HUES6 (cell line): ENCODE measurements at regions not wholly inside any gene's neighbourhood (a gene's known extent, or its start where the extent isn't known, plus 50 kb on each side); places are given as distances from the start of the nearest gene placed in this dataset.

Experiments
- H3K27ac ChIP-seq: 2 replicates; pipeline ENCODE4 v1.7.0; 2013; ENCODE audit warnings: low read depth, mild to moderate bottlenecking, low read length, inconsistent platforms
- H3K27me3 ChIP-seq: 2 replicates; pipeline ENCODE4 v1.6.1; 2013; ENCODE audit warnings: low read length; ENCODE audit not compliant: control insufficient read depth, insufficient read depth
- H3K36me3 ChIP-seq: 2 replicates; pipeline ENCODE4 v1.6.1; 2013; ENCODE audit warnings: low read length; ENCODE audit not compliant: control insufficient read depth, insufficient read depth
- H3K4me1 ChIP-seq: 2 replicates; pipeline ENCODE4 v1.6.1; 2013; ENCODE audit warnings: low read length; ENCODE audit not compliant: control insufficient read depth, insufficient read depth
- H3K4me3 ChIP-seq: 2 replicates; pipeline ENCODE4 v1.5.1; 2013; ENCODE audit warnings: low read depth, low read length
- H3K9ac ChIP-seq: one replicate; pipeline ENCODE4 v1.6.1; 2013; ENCODE audit warnings: mild to moderate bottlenecking, low read length
- H3K9me3 ChIP-seq: 2 replicates; pipeline ENCODE4 v1.6.1; 2013; ENCODE audit warnings: low read depth, low read length; ENCODE audit not compliant: control insufficient read depth, insufficient read depth

DNA sequence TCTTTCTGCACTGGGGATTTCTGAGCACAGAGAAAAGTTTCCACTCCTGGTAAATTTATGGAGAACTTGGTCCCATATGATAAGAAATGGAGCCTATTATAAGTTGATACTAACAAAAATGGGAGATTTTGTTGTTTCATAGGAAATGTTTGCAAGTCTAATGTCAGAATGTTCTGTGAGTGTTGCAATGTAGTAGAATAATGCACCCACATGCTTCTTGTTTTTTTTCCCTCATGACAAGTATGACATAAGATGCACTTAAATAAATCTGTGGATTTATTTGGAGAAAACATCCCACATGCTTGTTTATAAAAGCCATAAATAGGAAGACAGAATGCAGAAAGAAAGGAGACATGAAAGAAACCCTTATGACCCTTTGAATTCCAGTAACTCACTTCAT, 50.8 kb upstream of the KCNJ6 start:
- Histone ChIP-seq H3K27me3 (no peaks in the 10 kb centered on the region), H3K4me3 (no peak overlapping the region), H3K36me3 (no peaks in the 10 kb centered on the region), H3K9me3 (no peaks in the 10 kb centered on the region), H3K4me1 (no peaks in the 10 kb centered on the region), H3K27ac (no peak overlapping the region), H3K9ac (no peak overlapping the region)

DNA sequence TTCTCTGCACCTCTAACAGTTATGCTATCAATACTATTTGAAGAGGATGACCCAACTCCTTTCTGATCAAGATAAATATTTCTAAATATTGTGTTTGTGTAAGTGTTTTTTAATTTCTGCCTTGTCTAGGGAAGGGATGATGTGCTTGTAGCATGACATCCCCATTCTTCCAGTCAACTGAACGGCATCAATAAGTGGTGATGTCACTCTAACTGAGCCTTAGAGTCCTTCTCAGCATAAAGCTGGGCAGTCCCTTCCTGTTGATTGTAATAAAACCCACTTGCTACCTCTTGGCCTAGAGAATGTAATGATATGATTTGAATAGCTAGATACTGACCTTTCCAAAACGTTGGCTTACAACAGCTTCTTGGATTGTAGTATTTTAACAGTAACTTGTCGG, 52.5 kb upstream of the KCNJ6 start:
- H3K9me3 ChIP-seq, result no peaks in the 10 kb centered on the region
- H3K27me3 ChIP-seq, result no peaks in the 10 kb centered on the region
- no peak overlapping the region for H3K27ac ChIP-seq
- H3K4me3 ChIP-seq, result no peak overlapping the region
- H3K9ac ChIP-seq, result no peak overlapping the region
- H3K4me1 ChIP-seq, result no peaks in the 10 kb centered on the region
- no peaks in the 10 kb centered on the region for H3K36me3 ChIP-seq

DNA sequence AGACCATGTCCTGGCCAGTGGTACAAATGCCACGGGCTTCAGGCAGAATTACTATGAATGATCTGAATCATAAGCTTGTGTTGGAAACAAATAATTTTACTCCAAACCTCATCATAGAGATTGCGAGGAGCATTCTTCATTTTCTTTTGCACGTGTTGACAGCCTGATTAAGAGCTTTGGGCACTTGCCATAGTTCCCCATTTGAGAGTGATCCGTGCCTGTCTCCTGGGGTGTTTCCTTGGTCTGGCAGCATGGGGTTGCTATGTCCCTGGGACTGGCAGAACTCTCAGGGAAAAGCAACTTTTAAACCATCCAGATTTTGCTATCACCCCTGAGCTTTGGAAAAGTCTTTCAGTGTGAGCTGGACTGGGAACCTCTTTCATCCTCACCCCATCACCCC, 54.3 kb upstream of the KCNJ6 start:
- Histone ChIP-seq H3K9ac (no peak overlapping the region), H3K9me3 (no peaks in the 10 kb centered on the region), H3K36me3 (no peaks in the 10 kb centered on the region), H3K4me1 (no peaks in the 10 kb centered on the region), H3K27me3 (no peaks in the 10 kb centered on the region), H3K4me3 (no peak overlapping the region), H3K27ac (no peak overlapping the region)

DNA sequence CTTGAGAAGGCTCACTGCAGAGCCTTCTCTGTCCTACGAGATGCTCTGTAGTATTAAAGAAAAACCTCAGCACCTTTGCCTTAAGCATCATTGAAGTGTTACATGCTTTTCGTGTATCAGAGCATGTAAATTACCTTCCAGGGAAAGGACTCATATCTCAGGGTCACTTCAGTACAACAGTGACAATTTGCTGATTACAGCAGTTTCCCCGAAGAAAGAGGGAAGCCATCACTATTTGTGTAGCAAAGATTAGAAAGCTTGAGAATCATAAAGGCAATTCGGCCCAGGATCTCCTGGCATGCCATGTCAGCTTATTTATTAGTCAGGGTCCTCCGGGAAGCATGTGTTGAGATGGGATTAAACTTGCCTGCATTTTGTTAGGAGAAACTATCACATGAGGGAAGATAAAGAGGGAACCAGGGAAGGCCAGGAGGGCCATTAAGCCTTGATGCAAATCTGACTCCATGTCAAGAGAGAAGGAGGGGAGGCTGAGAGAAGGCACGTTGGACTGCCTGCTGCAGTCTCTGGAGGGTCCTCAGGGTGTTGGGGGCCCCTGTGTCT, 55.2 kb upstream of the KCNJ6 start:
- no peaks in the 10 kb centered on the region for H3K9me3 ChIP-seq
- no peak overlapping the region for H3K9ac ChIP-seq
- H3K27me3 ChIP-seq, result no peaks in the 10 kb centered on the region
- no peak overlapping the region for H3K4me3 ChIP-seq
- no peak overlapping the region for H3K27ac ChIP-seq
- no peaks in the 10 kb centered on the region for H3K36me3 ChIP-seq
- H3K4me1 ChIP-seq, result no peaks in the 10 kb centered on the region

DNA sequence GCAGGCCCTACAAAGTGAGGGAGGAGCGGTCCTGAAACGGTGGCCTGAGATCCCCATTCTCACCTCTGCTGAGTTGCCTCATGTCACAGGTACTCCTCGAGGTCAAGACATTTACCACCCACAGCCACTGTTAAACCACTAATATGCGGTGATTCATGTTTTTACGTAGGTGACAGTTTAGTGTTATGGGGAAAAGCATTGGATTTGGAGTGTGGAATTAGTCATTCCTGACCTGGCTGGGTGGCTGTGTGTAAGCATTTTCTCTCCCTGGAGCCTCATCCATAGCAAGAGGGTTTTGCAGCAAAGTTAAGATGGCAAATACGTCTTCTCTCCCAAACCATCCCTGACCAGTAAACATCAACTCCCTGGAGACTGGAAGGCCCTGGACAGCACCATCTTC, 57.8 kb upstream of the KCNJ6 start:
- H3K9ac ChIP-seq, result no peak overlapping the region
- no peaks in the 10 kb centered on the region for H3K27me3 ChIP-seq
- no peaks in the 10 kb centered on the region for H3K36me3 ChIP-seq
- no peaks in the 10 kb centered on the region for H3K4me1 ChIP-seq
- no peak overlapping the region for H3K27ac ChIP-seq
- H3K9me3 ChIP-seq, result no peaks in the 10 kb centered on the region
- H3K4me3 ChIP-seq, result no peak overlapping the region

DNA sequence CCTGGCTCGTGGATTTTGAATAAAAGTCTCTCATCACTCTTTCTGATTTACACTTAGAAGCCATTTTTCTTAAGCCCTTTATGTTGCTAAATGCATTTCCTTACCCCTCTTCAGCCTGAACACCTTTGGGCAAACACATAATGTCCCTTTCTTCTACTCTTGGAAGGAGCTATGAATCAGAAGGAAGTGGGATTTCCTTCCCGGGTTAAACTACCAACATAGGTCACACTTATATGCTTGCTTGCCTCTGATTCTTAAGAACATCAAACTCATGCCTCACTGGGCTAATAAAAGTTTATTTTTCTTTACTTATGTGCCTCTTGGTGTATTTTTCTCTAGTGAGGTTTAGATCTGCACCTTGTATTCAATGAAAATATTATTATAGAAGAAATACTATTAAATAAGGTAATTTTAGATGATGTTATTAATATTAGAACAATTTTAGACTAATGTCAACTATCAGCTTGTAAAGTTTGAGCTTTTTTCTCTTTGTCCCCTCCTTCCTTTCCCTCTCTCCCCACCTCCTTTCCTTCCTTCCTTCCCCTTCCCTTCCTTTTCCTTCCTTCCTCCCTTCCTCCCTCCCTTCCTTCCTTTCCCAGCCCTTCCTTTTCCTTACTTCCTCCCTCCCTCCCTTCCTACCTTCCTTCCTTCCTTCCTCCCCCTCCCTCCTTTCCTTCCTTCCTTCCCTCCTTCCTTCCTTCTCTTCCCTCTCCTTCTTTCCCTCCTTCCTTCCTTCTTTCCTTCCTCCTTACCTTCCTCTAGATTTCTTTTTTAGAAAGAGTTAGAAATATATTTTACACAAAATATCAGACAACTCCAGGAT, 66.5 kb upstream of the KCNJ6 start:
- Histone ChIP-seq H3K27me3 (no peaks in the 10 kb centered on the region), H3K4me1 (no peaks in the 10 kb centered on the region), H3K9me3 (no peaks in the 10 kb centered on the region), H3K36me3 (no peaks in the 10 kb centered on the region), H3K27ac (no peak overlapping the region), H3K9ac (no peak overlapping the region), H3K4me3 (no peak overlapping the region)

DNA sequence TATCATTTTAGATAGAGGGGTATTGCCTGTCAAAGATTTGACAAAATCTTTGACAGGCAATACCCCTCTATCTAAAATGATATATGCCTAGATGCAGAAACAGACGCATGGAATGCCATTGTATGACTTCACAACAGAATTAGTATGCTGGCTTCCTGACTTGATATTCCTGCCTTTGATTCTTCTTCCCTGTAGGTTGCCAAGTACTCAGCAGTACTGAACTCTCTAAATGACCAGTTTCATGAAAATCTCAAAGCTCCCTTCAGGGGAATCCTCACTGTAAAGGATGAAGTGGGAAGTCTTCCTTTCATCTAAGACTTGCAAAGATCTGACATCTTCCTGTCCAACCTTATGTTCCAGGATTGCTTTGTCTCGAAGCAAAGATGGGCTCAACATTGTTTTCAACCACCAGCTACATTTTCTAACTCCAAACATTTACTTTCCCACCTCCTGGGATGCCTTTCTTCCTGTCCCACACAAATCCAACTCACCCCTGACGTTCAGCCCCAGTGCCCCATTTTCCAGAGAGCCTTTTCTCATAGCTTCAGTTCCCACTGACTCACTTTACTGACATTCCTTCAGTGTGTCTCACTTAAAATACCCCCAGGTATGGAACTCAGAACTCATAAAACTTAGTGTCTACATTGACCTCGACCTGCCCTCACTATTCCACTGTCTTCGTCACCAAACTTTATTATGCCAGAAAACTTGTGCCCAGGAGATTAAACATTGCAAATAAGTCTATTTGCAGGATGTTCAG, 67.3 kb upstream of the KCNJ6 start:
- Histone ChIP-seq H3K4me1 (no peaks in the 10 kb centered on the region), H3K27me3 (no peaks in the 10 kb centered on the region), H3K9me3 (no peaks in the 10 kb centered on the region), H3K36me3 (no peaks in the 10 kb centered on the region), H3K4me3 (no peak overlapping the region), H3K27ac (no peak overlapping the region), H3K9ac (no peak overlapping the region)

DNA sequence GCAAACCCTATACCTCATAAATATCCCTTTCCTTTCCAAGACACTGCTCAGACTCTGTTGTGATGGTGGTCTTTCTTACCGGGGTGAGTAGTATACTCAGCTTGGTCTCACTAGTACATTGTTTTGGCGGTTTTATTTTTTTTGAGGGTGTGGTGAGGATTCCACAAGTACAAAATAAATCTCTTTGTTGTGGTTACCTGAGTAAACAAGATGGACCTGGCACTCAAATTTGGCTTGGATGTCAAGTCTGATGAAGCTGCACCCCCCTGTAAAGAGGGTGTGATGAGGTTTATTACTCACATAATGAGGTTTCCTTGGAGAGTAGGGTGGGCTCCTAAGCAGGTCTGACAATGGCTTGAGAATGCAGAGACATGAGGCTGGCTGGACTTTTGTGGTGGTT, 68.2 kb upstream of the KCNJ6 start:
- H3K27ac ChIP-seq, result no peak overlapping the region
- H3K27me3 ChIP-seq, result no peaks in the 10 kb centered on the region
- no peaks in the 10 kb centered on the region for H3K9me3 ChIP-seq
- H3K9ac ChIP-seq, result no peak overlapping the region
- no peaks in the 10 kb centered on the region for H3K4me1 ChIP-seq
- no peaks in the 10 kb centered on the region for H3K36me3 ChIP-seq
- no peak overlapping the region for H3K4me3 ChIP-seq

DNA sequence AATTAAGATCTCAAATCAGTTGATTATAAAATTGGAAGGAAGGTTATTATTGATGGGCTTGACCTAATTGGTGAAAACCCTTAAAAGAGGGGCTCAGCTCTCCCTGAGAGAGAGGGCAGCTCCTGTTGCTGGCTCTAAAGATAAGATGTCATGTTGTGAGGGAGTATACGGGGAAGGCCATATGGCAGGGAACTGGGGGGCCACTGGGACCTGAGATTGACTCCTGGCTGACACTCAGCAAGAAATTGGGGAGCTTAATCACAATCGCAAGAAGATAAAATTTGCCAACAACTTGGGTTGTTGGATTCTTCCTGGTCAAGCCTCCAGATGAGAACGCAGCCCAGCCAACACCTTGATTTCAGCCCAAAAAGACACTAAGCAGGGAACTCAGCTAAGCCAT, 69.7 kb upstream of the KCNJ6 start:
- Histone ChIP-seq H3K36me3 (no peaks in the 10 kb centered on the region), H3K9me3 (no peaks in the 10 kb centered on the region), H3K4me3 (no peak overlapping the region), H3K9ac (no peak overlapping the region), H3K4me1 (no peaks in the 10 kb centered on the region), H3K27me3 (no peaks in the 10 kb centered on the region), H3K27ac (no peak overlapping the region)

DNA sequence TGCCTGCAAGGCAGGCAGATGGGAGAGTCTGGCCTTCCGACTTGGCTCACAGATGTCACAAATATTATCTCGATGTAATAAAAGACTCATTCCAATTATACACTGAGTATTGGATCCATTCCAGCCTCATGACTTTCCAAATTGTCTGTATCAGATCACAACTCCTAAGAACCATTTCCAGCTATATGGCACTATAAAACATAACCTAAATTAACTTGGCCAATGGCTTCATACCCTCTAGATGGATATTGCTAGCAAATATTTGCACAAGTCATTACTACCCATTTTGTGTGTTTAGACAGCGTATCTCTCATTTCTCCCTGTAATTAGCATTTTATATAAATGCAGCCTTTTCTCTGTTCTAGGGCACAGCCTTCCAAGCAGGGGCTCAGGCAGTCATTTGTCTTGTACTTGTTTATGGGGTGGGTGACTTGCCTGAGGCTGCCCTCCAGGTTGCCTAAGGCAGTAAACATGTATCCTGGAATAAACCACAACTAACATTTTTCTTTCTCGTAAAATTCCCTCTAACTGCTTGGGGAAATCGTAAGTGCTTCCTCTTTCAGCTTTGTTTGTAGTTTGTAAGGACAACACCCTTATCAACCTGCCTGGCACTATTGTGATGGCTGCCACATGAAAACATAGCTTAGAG, 70.6 kb upstream of the KCNJ6 start:
- no peaks in the 10 kb centered on the region for H3K4me1 ChIP-seq
- H3K36me3 ChIP-seq, result no peaks in the 10 kb centered on the region
- H3K9ac ChIP-seq, result no peak overlapping the region
- H3K27me3 ChIP-seq, result no peaks in the 10 kb centered on the region
- no peak overlapping the region for H3K27ac ChIP-seq
- no peaks in the 10 kb centered on the region for H3K9me3 ChIP-seq
- H3K4me3 ChIP-seq, result no peak overlapping the region

DNA sequence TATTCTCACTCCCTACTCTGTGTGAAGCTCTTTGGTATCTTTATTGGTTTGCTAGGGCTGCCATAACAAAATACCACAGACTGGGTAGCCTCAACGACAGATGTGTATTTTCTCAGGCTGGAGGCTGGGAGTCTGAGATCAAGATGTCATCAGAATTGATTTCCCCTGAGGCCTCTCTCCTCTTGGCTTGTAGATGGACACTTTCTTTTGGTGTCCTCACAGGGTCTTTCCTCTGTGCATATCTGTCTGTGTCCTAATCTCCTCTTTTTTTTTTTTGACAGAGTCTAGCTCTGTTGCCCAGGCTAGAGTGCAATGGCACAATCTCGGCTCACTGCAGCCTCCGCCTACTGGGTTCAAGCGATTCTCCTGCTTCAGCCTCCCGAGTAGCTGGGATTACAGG, 71.4 kb upstream of the KCNJ6 start:
- no peaks in the 10 kb centered on the region for H3K27me3 ChIP-seq
- no peak overlapping the region for H3K27ac ChIP-seq
- no peaks in the 10 kb centered on the region for H3K4me1 ChIP-seq
- H3K4me3 ChIP-seq, result no peak overlapping the region
- H3K9me3 ChIP-seq, result no peaks in the 10 kb centered on the region
- H3K9ac ChIP-seq, result no peak overlapping the region
- H3K36me3 ChIP-seq, result no peaks in the 10 kb centered on the region
